DMS79 (cell line): ENCODE measurements at regions not wholly inside any gene's neighbourhood (a gene's known extent, or its start where the extent isn't known, plus 50 kb on each side); places are given as distances from the start of the nearest gene placed in this dataset.
"Not testable (repeated sequence)": the region's sequence is repeated elsewhere in the genome, so short reads cannot be mapped to it uniquely, and the experiment has no call there.

Experiments used
- DNase-seq: peaks from one replicate; lab custom pipeline; 2025; lab: John Stamatoyannopoulos, UW

- DNase-seq = no peak
Observed at GRCh38 chr6:4354181-4354580, 218.8 kb upstream of the ECI2 start.

GRCh38 chr6:4352731-4353130, 217.4 kb upstream of the ECI2 start:
- DNase-seq = no peak

GRCh38 chr6:4352322-4352669, 216.9 kb upstream of the ECI2 start:
- DNase-seq = no peak

GRCh38 chr6:4351520-4352321, 216.3 kb upstream of the ECI2 start:
- no peak for DNase-seq

GRCh38 chr6:4350567-4351519, 215.5 kb upstream of the ECI2 start:
- DNase-seq = no peak

GRCh38 chr6:4349931-4350330, 214.6 kb upstream of the ECI2 start:
- no peak for DNase-seq

GRCh38 chr6:4349323-4349722, 213.9 kb upstream of the ECI2 start:
- DNase-seq = no peak

- DNase-seq = no peak
Observed at GRCh38 chr6:4348462-4349112, 213.2 kb upstream of the ECI2 start.

- no peak for DNase-seq
Observed at GRCh38 chr6:4347877-4348276, 212.5 kb upstream of the ECI2 start.

GRCh38 chr6:4346659-4347333, 211.4 kb upstream of the ECI2 start:
- DNase-seq = no peak

GRCh38 chr6:4345543-4345942, 210.2 kb upstream of the ECI2 start:
- DNase-seq = no peak

GRCh38 chr6:4344317-4344899, 209.0 kb upstream of the ECI2 start:
- DNase-seq = no peak

- DNase-seq = no peak
Observed at GRCh38 chr6:4342407-4343137, 207.2 kb upstream of the ECI2 start.

GRCh38 chr6:4341078-4341797, 205.9 kb upstream of the ECI2 start:
- no peak for DNase-seq

- DNase-seq = no peak
Observed at GRCh38 chr6:4340544-4340943, 205.2 kb upstream of the ECI2 start.

GRCh38 chr6:4338884-4339283, 203.5 kb upstream of the ECI2 start:
- no peak for DNase-seq

GRCh38 chr6:4336778-4337442, 201.5 kb upstream of the ECI2 start:
- no peak for DNase-seq

- DNase-seq = no peak
Observed at GRCh38 chr6:4336084-4336483, 200.7 kb upstream of the ECI2 start.

- not testable (repeated sequence) for DNase-seq
Observed at GRCh38 chr6:4334158-4334740, 198.9 kb upstream of the ECI2 start.
